GM12878 (cell line): ENCODE measurements at regions not wholly inside any gene's neighbourhood (a gene's known extent, or its start where the extent isn't known, plus 50 kb on each side); places are given as distances from the start of the nearest gene placed in this dataset.

Experiments used
- ATAC-seq: fragments of 200-7000 bp; cut with Tn5 transposase; 3 replicates; pipeline ENCODE4 v1.9.1; 2020; ENCODE audit warnings: mild to moderate bottlenecking, moderate library complexity
- BruUV-seq: library from RNA; stranded (reverse); fragments of 400-500 nt; replicated peaks from 2 replicates; lab custom pipeline; 2021; lab: Mats Ljungman, UMichigan
- CTCF ChIA-PET: fragments of 300-600 bp; sonication (Branson Sonifier 250); formaldehyde crosslinking; extraction: SDS; loops from one replicate; lab custom pipeline; 2021; ENCODE audit warnings: inconsistent platforms; lab: Yijun Ruan, JAX
- POLR2A ChIA-PET: fragments of 350-600 bp; formaldehyde crosslinking; extraction: SDS; loops from one replicate; lab custom pipeline; 2021; ENCODE audit warnings: inconsistent platforms; lab: Charles Lee
- RAD21 ChIA-PET: fragments of 300-600 bp; sonication (Branson Sonifier 250); formaldehyde crosslinking; loops from one replicate; lab custom pipeline; 2023; ENCODE audit warnings: antibody characterized with exemption; ENCODE audit not compliant: unreplicated experiment; lab: Charles Lee
- SMC1A ChIA-PET: fragments of 300-600 bp; sonication (Branson Sonifier 250); formaldehyde crosslinking; loops from one replicate; lab custom pipeline; 2023; ENCODE audit not compliant: unreplicated experiment, uncharacterized antibody; lab: Charles Lee
- DNase-seq: peaks from one replicate; pipeline ENCODE4 v3.0.0-alpha.2; 2011; ENCODE audit warnings: low read depth, low spot score
- FAIRE-seq: peaks from 3 replicates; lab custom pipeline; 2011; peaks lifted over from hg19 to GRCh38; lab: Jason Lieb, UNC
- H2AFZ ChIP-seq: 2 replicates; pipeline ENCODE4 v1.6.0; 2011; ENCODE audit warnings: low read depth, low read length, control low read depth; ENCODE audit not compliant: control insufficient read depth
- H3K27ac ChIP-seq: 2 replicates; pipeline ENCODE4 v1.5.1; 2011; ENCODE audit warnings: control low read depth; ENCODE audit not compliant: control insufficient read depth, insufficient read depth
- H3K27me3 ChIP-seq, 2 experiments: replicated peaks in 1 of 2; 2 replicates each; pipeline versions ENCODE4 v1.6.0 to v1.6.1; 2011; ENCODE audit warnings: low read length in 1 of 2; ENCODE audit not compliant: control insufficient read depth in 2 of 2, insufficient read depth in 2 of 2
- H3K36me3 ChIP-seq, 2 experiments: 2 replicates each; pipeline ENCODE4 v1.5.1; 2011; ENCODE audit warnings: low read length in 1 of 2; ENCODE audit not compliant: control insufficient read depth in 2 of 2, insufficient read depth in 2 of 2
- H3K4me1 ChIP-seq: 2 replicates; pipeline ENCODE4 v1.6.1; 2011; ENCODE audit warnings: mild to moderate bottlenecking, low read length, moderate library complexity, mixed read lengths; ENCODE audit not compliant: control insufficient read depth, insufficient read depth
- H3K4me2 ChIP-seq: 2 replicates; pipeline ENCODE4 v1.6.0; 2011; ENCODE audit warnings: control low read depth; ENCODE audit not compliant: control insufficient read depth, insufficient read depth
- H3K4me3 ChIP-seq: fragments of 200-600 bp; sonication (generic); 2 replicates; pipeline ENCODE4 v1.5.1; 2016
- H3K79me2 ChIP-seq: 2 replicates; pipeline ENCODE4 v1.6.0; 2011; ENCODE audit warnings: low read length; ENCODE audit not compliant: control insufficient read depth, insufficient read depth
- H3K9ac ChIP-seq: 2 replicates; pipeline ENCODE4 v1.8.0; 2011; ENCODE audit warnings: low read length, control low read depth, mixed read lengths; ENCODE audit not compliant: control insufficient read depth, insufficient read depth
- H3K9me3 ChIP-seq: replicated peaks from 3 replicates; pipeline ENCODE4 v1.5.1; 2011; ENCODE audit warnings: mild to moderate bottlenecking, low read length; ENCODE audit not compliant: control insufficient read depth, insufficient read depth
- H4K20me1 ChIP-seq: 2 replicates; pipeline ENCODE4 v1.6.0; 2011; ENCODE audit not compliant: control insufficient read depth, insufficient read depth
- BCL11A ChIP-seq: IDR thresholded peaks from 2 replicates; pipeline ENCODE4 v1.6.1; 2011; ENCODE audit warnings: low read depth, low read length
- BCLAF1 ChIP-seq: fragments of 450-650 bp; IDR thresholded peaks from 2 replicates; pipeline ENCODE4 v1.6.1; 2017; ENCODE audit warnings: antibody characterized with exemption, mild to moderate bottlenecking, moderate library complexity
- CBFB ChIP-seq: IDR thresholded peaks from 2 replicates; pipeline ENCODE4 v1.6.1; 2016; ENCODE audit warnings: antibody characterized with exemption, low read depth
- CUX1 ChIP-seq: IDR thresholded peaks from 2 replicates; pipeline ENCODE4 v1.6.1; 2012; ENCODE audit warnings: improper control_type of control experiment, low read depth, low read length; ENCODE audit not compliant: insufficient replicate concordance
- ESRRA ChIP-seq: IDR thresholded peaks from 2 replicates; pipeline ENCODE4 v1.6.1; 2012; ENCODE audit warnings: mild to moderate bottlenecking, low read length, improper control_type of control experiment
- EZH2 ChIP-seq: IDR thresholded peaks from 2 replicates; pipeline ENCODE4 v1.6.1; 2012; ENCODE audit warnings: low read depth, mild to moderate bottlenecking, control low read depth, inconsistent platforms, low read length, borderline replicate concordance; ENCODE audit not compliant: control insufficient read depth
- FOXK2 ChIP-seq: fragments of 450-650 bp; IDR thresholded peaks from 2 replicates; pipeline ENCODE4 v1.6.1; 2017; ENCODE audit warnings: mild to moderate bottlenecking, moderate library complexity
- HDAC6 ChIP-seq: fragments of 200-600 bp; sonication (generic); IDR thresholded peaks from one replicate; pipeline ENCODE4 v1.8.0; 2017; ENCODE audit warnings: antibody characterized with exemption; ENCODE audit not compliant: unreplicated experiment
- IKZF1 ChIP-seq: fragments of 450-650 bp; conservative IDR thresholded peaks from 2 replicates; pipeline ENCODE4 v1.6.1; 2017; ENCODE audit warnings: antibody characterized with exemption, mild to moderate bottlenecking
- IKZF2 ChIP-seq, 2 experiments: fragments of 450-650 bp; IDR thresholded peaks; 2 replicates each; pipeline ENCODE4 v1.6.1; 2017; ENCODE audit warnings: mild to moderate bottlenecking in 2 of 2, moderate library complexity in 2 of 2
- KAT2A ChIP-seq: conservative IDR thresholded peaks from 2 replicates; pipeline ENCODE4 v1.6.1; 2011; ENCODE audit warnings: low read depth, low read length; ENCODE audit not compliant: control insufficient read depth
- MTA2 ChIP-seq: fragments of 450-650 bp; IDR thresholded peaks from 2 replicates; pipeline ENCODE4 v1.6.1; 2016; ENCODE audit warnings: low read depth, mild to moderate bottlenecking, moderate library complexity
- NFIC ChIP-seq: IDR thresholded peaks from 2 replicates; pipeline ENCODE4 v1.6.1; 2012; ENCODE audit warnings: low read depth, mild to moderate bottlenecking, inconsistent platforms, low read length, moderate library complexity
- SP1 ChIP-seq: IDR thresholded peaks from one replicate; pipeline ENCODE4 v1.6.1; 2011; ENCODE audit warnings: low read depth, low read length
- WRNIP1 ChIP-seq: IDR thresholded peaks from 2 replicates; pipeline ENCODE4 v1.6.1; 2011; ENCODE audit warnings: low read depth, low read length, improper control_type of control experiment, borderline replicate concordance
- YBX1 ChIP-seq: fragments of 450-650 bp; IDR thresholded peaks from 2 replicates; pipeline ENCODE4 v1.6.1; 2016; ENCODE audit warnings: antibody characterized with exemption
- ZNF384 ChIP-seq: IDR thresholded peaks from 2 replicates; pipeline ENCODE4 v1.6.1; 2012; ENCODE audit warnings: low read depth, mild to moderate bottlenecking, low read length, improper control_type of control experiment, borderline replicate concordance
- ZSCAN29 ChIP-seq: fragments of 450-650 bp; IDR thresholded peaks from 2 replicates; pipeline ENCODE4 v1.6.1; 2017; ENCODE audit warnings: mild to moderate bottlenecking, moderate library complexity
- WGBS: methylation state at CpG from one replicate; pipeline ENCODE4 v1.1.6; 2016; ENCODE audit warnings: low lambda C conversion rate; ENCODE audit not compliant: insufficient replicate concordance, insufficient coverage; ENCODE audit errors: missing lambda C conversion rate; 5-methylcytosine and 5-hydroxymethylcytosine counted together
- in situ Hi-C: fragments of 300-500 bp; cut with MboI; formaldehyde crosslinking; loops from 9 replicates; pipeline ENCODE4 v1.14.3; 2018; ENCODE audit warnings: mixed read lengths
- intact Hi-C: fragments of 100-400 bp; cut with micrococcal nuclease; formaldehyde crosslinking; loops from one replicate; pipeline ENCODE4 v1.14.2; 2022; ENCODE audit not compliant: unreplicated experiment

- no peak for DNase-seq
- ChIA-PET RAD21 (no interaction called here), CTCF (interaction anchor here (1.5 to 1.6 kb wide), 2 partner anchors 23 to 238 kb away, joined by 3 to 4 read pairs; no protein-coding TSS in a partner anchor), POLR2A (no interaction called here), SMC1A (interaction anchor here (1.0 kb wide), 1 partner anchor 9 kb away, joined by 3 read pairs; no protein-coding TSS in a partner anchor)
- no peak for FAIRE-seq
- no peak for ATAC-seq
- Histone ChIP-seq H3K4me3 (no peak overlapping the region), H3K79me2 (no peaks in the 10 kb centered on the region), H2AFZ (no peak overlapping the region), H4K20me1 (no peaks in the 10 kb centered on the region; the same call in 1 of the 2 replicates), H3K4me1 (no peaks in the 10 kb centered on the region), H3K27me3 (no peaks in the 10 kb centered on the region), H3K36me3 (no peaks in the 10 kb centered on the region), H3K9me3 (no peaks in the 10 kb centered on the region), H3K27ac (no peak overlapping the region), H3K4me2 (no peak overlapping the region), H3K9ac (no peak overlapping the region)
- intact Hi-C loops, result no loop called here
- in situ Hi-C loops, result no loop called here
- 25% methylated on average over 4 of the region's 4 CpGs for WGBS
- TF ChIP-seq SP1 (no peak), BCLAF1 (no peak), CBFB (no peak), ZNF384 (no peak), HDAC6 (no peak), YBX1 (no peak), IKZF2 (IDR thresholded peaks at IDR 0.05) (no peak), EZH2 (no peak), IKZF1 (no peak), FOXK2 (no peak), CUX1 (no peak), ZSCAN29 (no peak), MTA2 (no peak), BCL11A (no peak), ESRRA (no peak), KAT2A (no peak), NFIC (no peak), WRNIP1 (no peak)
- BruUV-seq, result no TSS peak
These were observed 130.3 kb upstream of the TMC3 start for GRCh38 chr15:81504170-81504905.
